NCI-H524 treated with DMSO at 0.1 percent for 48 hours (cell line): ENCODE measurements at regions not wholly inside any gene's neighbourhood (a gene's known extent, or its start where the extent isn't known, plus 50 kb on each side); places are given as distances from the start of the nearest gene placed in this dataset.
A peak's percentile ranks its signal among the peaks of the same experiment; 100 is the strongest.

Experiments used
- DNase-seq: peaks from one replicate; lab custom pipeline; 2025; lab: John Stamatoyannopoulos, UW

GRCh38 chr13:104057861-104058260, 991.6 kb upstream of the SLC10A2 start:
- DNase-seq, result no peak

- DNase-seq, result no peak
These were observed 979.7 kb upstream of the SLC10A2 start for GRCh38 chr13:104045907-104046306.

GRCh38 chr13:104043184-104043583, 977.0 kb upstream of the SLC10A2 start:
- DNase-seq, result no peak

- no peak for DNase-seq
These were observed 968.7 kb upstream of the SLC10A2 start for GRCh38 chr13:104034891-104035290.

GRCh38 chr13:104025303-104025702, 959.1 kb upstream of the SLC10A2 start:
- no peak for DNase-seq

GRCh38 chr13:104024416-104025170, 958.4 kb upstream of the SLC10A2 start:
- no peak for DNase-seq

GRCh38 chr13:104021806-104022397, 955.7 kb upstream of the SLC10A2 start:
- no peak for DNase-seq

- no peak for DNase-seq
These were observed 951.1 kb upstream of the SLC10A2 start for GRCh38 chr13:104017317-104017716.

GRCh38 chr13:104015646-104016396, 949.6 kb upstream of the SLC10A2 start:
- DNase-seq, result no peak

GRCh38 chr13:104014803-104015645, 948.8 kb upstream of the SLC10A2 start:
- DNase-seq, result no peak

GRCh38 chr13:104011505-104012241, 945.5 kb upstream of the SLC10A2 start:
- peak; percentile 60 for DNase-seq

- no peak for DNase-seq
These were observed 942.6 kb upstream of the SLC10A2 start for GRCh38 chr13:104008541-104009435.

- no peak for DNase-seq
These were observed 941.9 kb upstream of the SLC10A2 start for GRCh38 chr13:104008075-104008474.

- no peak for DNase-seq
These were observed 940.4 kb upstream of the SLC10A2 start for GRCh38 chr13:104006625-104007075.

- no peak for DNase-seq
These were observed 938.4 kb upstream of the SLC10A2 start for GRCh38 chr13:104004572-104004971.

GRCh38 chr13:104002216-104002615, 936.0 kb upstream of the SLC10A2 start:
- DNase-seq, result no peak

GRCh38 chr13:104001766-104002165, 935.5 kb upstream of the SLC10A2 start:
- no peak for DNase-seq

GRCh38 chr13:103996733-103997132, 930.5 kb upstream of the SLC10A2 start:
- DNase-seq, result no peak

- DNase-seq, result no peak
These were observed 917.7 kb upstream of the SLC10A2 start for GRCh38 chr13:103983948-103984347.

GRCh38 chr13:103976371-103976770, 910.2 kb upstream of the SLC10A2 start:
- DNase-seq, result no peak
